Gastroesophageal sphincter (tissue), 3 donors: ENCODE measurements at regions not wholly inside any gene's neighbourhood (a gene's known extent, or its start where the extent isn't known, plus 50 kb on each side); places are given as distances from the start of the nearest gene placed in this dataset.

Source experiments
- CTCF ChIP-seq, 4 experiments: fragments of 200-600 bp in 2 of 4; fragments of 450-650 bp in 2 of 4; sonication (generic) in 1 of 4; IDR thresholded peaks; one replicate each; pipeline ENCODE4 v1.5.1; 2017 to 2019; ENCODE audit warnings: antibody characterized with exemption in 4 of 4, mild to moderate bottlenecking in 2 of 4, moderate library complexity in 2 of 4
- EP300 ChIP-seq: sonication (generic); formaldehyde crosslinking; IDR thresholded peaks from one replicate; pipeline ENCODE4 v1.6.1; 2017; ENCODE audit warnings: antibody characterized with exemption, mild to moderate bottlenecking
- POLR2A ChIP-seq, 2 donors: fragments of 450-650 bp; IDR thresholded peaks; one replicate each; pipeline ENCODE4 v1.6.1; 2017; ENCODE audit warnings: antibody characterized with exemption in 2 of 2, mild to moderate bottlenecking in 2 of 2, moderate library complexity in 1 of 2
- POLR2AphosphoS5 ChIP-seq: sonication (generic); formaldehyde crosslinking; IDR thresholded peaks from one replicate; pipeline ENCODE4 v1.6.1; 2017; ENCODE audit warnings: antibody characterized with exemption

- TF ChIP-seq CTCF (IDR thresholded peaks at IDR 0.05) (no peak), POLR2A (IDR thresholded peaks at IDR 0.05) (no peak), EP300 (no peak), POLR2AphosphoS5 (no peak)
Measured at GRCh38 chr13:40176242-40176641, 490.2 kb downstream of the FOXO1 start.
